OCI-LY1 (cell line): ENCODE measurements at regions not wholly inside any gene's neighbourhood (a gene's known extent, or its start where the extent isn't known, plus 50 kb on each side); places are given as distances from the start of the nearest gene placed in this dataset.

Source experiments
- H2AFZ ChIP-seq: fragments of 200-600 bp; sonication (generic), shearing (Covaris generic); 2 replicates; pipeline ENCODE4 v1.6.0; 2014; ENCODE audit warnings: antibody characterized with exemption, mild to moderate bottlenecking, low read length
- H3F3A ChIP-seq: fragments of 200-600 bp; sonication (generic), shearing (Covaris generic); 2 replicates; pipeline ENCODE4 v1.6.0; 2014; ENCODE audit warnings: mild to moderate bottlenecking, antibody characterized with exemption, low read length, moderate library complexity; ENCODE audit not compliant: insufficient read depth
- H3K27ac ChIP-seq: fragments of 200-600 bp; sonication (generic); 2 replicates; pipeline ENCODE4 v1.5.1; 2014; ENCODE audit warnings: low read length, mixed run types, mild to moderate bottlenecking, low read depth; ENCODE audit not compliant: poor library complexity, severe bottlenecking
- H3K27me3 ChIP-seq: fragments of 200-600 bp; sonication (generic); 2 replicates; pipeline ENCODE4 v1.6.0; 2014; ENCODE audit warnings: antibody characterized with exemption, mild to moderate bottlenecking, low read length, moderate library complexity; ENCODE audit not compliant: insufficient read depth
- H3K36me3 ChIP-seq: fragments of 200-600 bp; sonication (generic); 2 replicates; pipeline ENCODE4 v1.6.1; 2014; ENCODE audit warnings: mild to moderate bottlenecking, antibody characterized with exemption, low read length, moderate library complexity, mixed read lengths; ENCODE audit not compliant: insufficient read depth
- H3K4me1 ChIP-seq: fragments of 200-600 bp; sonication (generic); 2 replicates; pipeline ENCODE4 v1.5.1; 2014; ENCODE audit warnings: mild to moderate bottlenecking, low read length, moderate library complexity; ENCODE audit not compliant: insufficient read depth, severe bottlenecking
- H3K4me2 ChIP-seq: fragments of 200-600 bp; sonication (generic), shearing (Covaris generic); 2 replicates; pipeline ENCODE4 v1.6.1; 2014; ENCODE audit warnings: low read length
- H3K4me3 ChIP-seq: fragments of 200-600 bp; sonication (generic); 2 replicates; pipeline ENCODE4 v1.5.1; 2014; ENCODE audit warnings: low read length, low read depth, mild to moderate bottlenecking, mixed read lengths; ENCODE audit not compliant: poor library complexity, severe bottlenecking
- H3K79me2 ChIP-seq: fragments of 200-600 bp; shearing (Covaris generic); 2 replicates; pipeline ENCODE4 v1.6.1; 2016; ENCODE audit warnings: mixed run types, low read length, mixed read lengths; ENCODE audit not compliant: insufficient read depth
- H3K9ac ChIP-seq: fragments of 200-600 bp; sonication (generic), shearing (Covaris generic); 2 replicates; pipeline ENCODE4 v1.6.1; 2014; ENCODE audit warnings: mild to moderate bottlenecking, low read length, mixed read lengths
- H3K9me2 ChIP-seq: fragments of 200-600 bp; sonication (generic), shearing (Covaris generic); 2 replicates; pipeline ENCODE4 v1.6.1; 2014; ENCODE audit warnings: low read depth, mild to moderate bottlenecking, low read length, mixed read lengths
- H3K9me3 ChIP-seq: fragments of 200-600 bp; shearing (Covaris generic); 2 replicates; pipeline ENCODE4 v1.6.1; 2014; ENCODE audit warnings: low read length, mixed read lengths
- H4K20me1 ChIP-seq: fragments of 200-600 bp; sonication (generic), shearing (Covaris generic); 2 replicates; pipeline ENCODE4 v1.6.0; 2016; ENCODE audit warnings: mild to moderate bottlenecking, low read length; ENCODE audit not compliant: insufficient read depth
- CTCF ChIP-seq: fragments of 200-600 bp; sonication (generic), shearing (Covaris generic); IDR thresholded peaks from 2 replicates; pipeline ENCODE4 v1.5.1; 2017; ENCODE audit warnings: mild to moderate bottlenecking, antibody characterized with exemption, low read length, moderate library complexity, mixed read lengths
- EZH2 ChIP-seq: fragments of 200-600 bp; sonication (generic), shearing (Covaris generic); IDR thresholded peaks from 2 replicates; pipeline ENCODE4 v1.8.0; 2017; ENCODE audit warnings: borderline replicate concordance, mixed run types, mild to moderate bottlenecking, antibody characterized with exemption, low read length, moderate library complexity, mixed read lengths

- Histone ChIP-seq H3K4me2 (no peak overlapping the region), H3K27me3 (no peaks in the 10 kb centered on the region), H3K9me3 (no peaks in the 10 kb centered on the region), H4K20me1 (no peaks in the 10 kb centered on the region), H3K4me3 (no peak overlapping the region), H2AFZ (no peak overlapping the region), H3K27ac (no peak overlapping the region), H3K79me2 (no peaks in the 10 kb centered on the region), H3K9ac (no peak overlapping the region), H3K9me2 (no peaks in the 10 kb centered on the region), H3F3A (no peaks in the 10 kb centered on the region), H3K4me1 (no peaks in the 10 kb centered on the region), H3K36me3 (no peaks in the 10 kb centered on the region)
- TF ChIP-seq CTCF, result no peak
- no peak for TF ChIP-seq EZH2
Measured at GRCh38 chr18:5632041-5632440, 88.2 kb upstream of the EPB41L3 start.

- Histone ChIP-seq H4K20me1 (no peaks in the 10 kb centered on the region), H3F3A (no peaks in the 10 kb centered on the region), H3K4me2 (no peak overlapping the region), H3K27ac (no peak overlapping the region), H3K9me2 (no peaks in the 10 kb centered on the region), H3K27me3 (no peaks in the 10 kb centered on the region), H3K9ac (no peak overlapping the region), H3K9me3 (no peaks in the 10 kb centered on the region), H3K4me1 (no peaks in the 10 kb centered on the region), H3K79me2 (no peaks in the 10 kb centered on the region), H3K4me3 (no peak overlapping the region), H2AFZ (no peak overlapping the region), H3K36me3 (no peaks in the 10 kb centered on the region)
- no peak for TF ChIP-seq EZH2
Measured at GRCh38 chr18:5630900-5631413, 87.2 kb upstream of the EPB41L3 start.

GRCh38 chr18:5630057-5630899 lies 86.5 kb upstream of the EPB41L3 start:
- Histone ChIP-seq H3F3A (no peaks in the 10 kb centered on the region), H3K36me3 (no peaks in the 10 kb centered on the region), H3K9ac (no peak overlapping the region), H3K9me2 (no peaks in the 10 kb centered on the region), H3K4me1 (no peaks in the 10 kb centered on the region), H3K4me2 (no peak overlapping the region), H2AFZ (no peak overlapping the region), H3K4me3 (no peak overlapping the region), H3K79me2 (no peaks in the 10 kb centered on the region), H3K9me3 (no peaks in the 10 kb centered on the region), H3K27ac (no peak overlapping the region), H3K27me3 (no peaks in the 10 kb centered on the region), H4K20me1 (no peaks in the 10 kb centered on the region)
- TF ChIP-seq CTCF, result no peak
- no peak for TF ChIP-seq EZH2
